Gastroesophageal sphincter (tissue), 3 donors: ENCODE measurements at regions not wholly inside any gene's neighbourhood (a gene's known extent, or its start where the extent isn't known, plus 50 kb on each side); places are given as distances from the start of the nearest gene placed in this dataset.

Experiments
- POLR2AphosphoS5 ChIP-seq: sonication (generic); formaldehyde crosslinking; IDR thresholded peaks from one replicate; pipeline ENCODE4 v1.6.1; 2017; ENCODE audit warnings: antibody characterized with exemption
- TF ChIP-seq, protein P1 (sequence below), 4 experiments: fragments of 200-600 bp in 2 of 4; fragments of 450-650 bp in 2 of 4; sonication (generic) in 1 of 4; IDR thresholded peaks; one replicate each; pipeline ENCODE4 v1.5.1; 2017 to 2019; ENCODE audit warnings: antibody characterized with exemption in 4 of 4, mild to moderate bottlenecking in 2 of 4, moderate library complexity in 2 of 4

DNA sequence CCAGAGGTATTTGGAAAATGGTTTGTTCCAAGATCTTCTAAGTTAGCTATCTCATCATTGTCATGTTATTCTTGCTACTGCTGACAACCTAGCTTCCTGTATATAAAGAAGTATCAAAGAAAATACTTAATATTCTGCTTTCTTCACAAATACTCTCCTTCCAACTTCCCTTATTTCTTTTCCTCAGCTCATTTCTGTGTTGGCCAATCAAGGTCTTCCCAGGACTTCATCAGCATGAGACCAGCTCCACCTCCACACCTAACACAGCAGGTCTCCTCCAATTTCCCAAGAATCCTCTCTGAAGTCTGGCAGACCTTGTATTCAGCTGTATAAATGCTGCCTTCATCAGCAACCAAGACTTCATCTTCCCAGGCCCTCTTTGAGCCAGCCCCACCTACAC is 538.6 kb upstream of the JARID2 start:
- TF ChIP-seq, protein P1, sequence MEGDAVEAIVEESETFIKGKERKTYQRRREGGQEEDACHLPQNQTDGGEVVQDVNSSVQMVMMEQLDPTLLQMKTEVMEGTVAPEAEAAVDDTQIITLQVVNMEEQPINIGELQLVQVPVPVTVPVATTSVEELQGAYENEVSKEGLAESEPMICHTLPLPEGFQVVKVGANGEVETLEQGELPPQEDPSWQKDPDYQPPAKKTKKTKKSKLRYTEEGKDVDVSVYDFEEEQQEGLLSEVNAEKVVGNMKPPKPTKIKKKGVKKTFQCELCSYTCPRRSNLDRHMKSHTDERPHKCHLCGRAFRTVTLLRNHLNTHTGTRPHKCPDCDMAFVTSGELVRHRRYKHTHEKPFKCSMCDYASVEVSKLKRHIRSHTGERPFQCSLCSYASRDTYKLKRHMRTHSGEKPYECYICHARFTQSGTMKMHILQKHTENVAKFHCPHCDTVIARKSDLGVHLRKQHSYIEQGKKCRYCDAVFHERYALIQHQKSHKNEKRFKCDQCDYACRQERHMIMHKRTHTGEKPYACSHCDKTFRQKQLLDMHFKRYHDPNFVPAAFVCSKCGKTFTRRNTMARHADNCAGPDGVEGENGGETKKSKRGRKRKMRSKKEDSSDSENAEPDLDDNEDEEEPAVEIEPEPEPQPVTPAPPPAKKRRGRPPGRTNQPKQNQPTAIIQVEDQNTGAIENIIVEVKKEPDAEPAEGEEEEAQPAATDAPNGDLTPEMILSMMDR (IDR thresholded peaks at IDR 0.05), result no peak
- TF ChIP-seq POLR2AphosphoS5, result no peak
